Activated CD4-positive, alpha-beta T cell treated with anti-CD3 and anti-CD28 coated beads, Interleukin-2, Interleukin-6, amounts not matched to agents 100 ng/mL and 50 ng/mL, durations not matched to agents 16 hours and 8 hours (primary cell): ENCODE measurements at regions not wholly inside any gene's neighbourhood (a gene's known extent, or its start where the extent isn't known, plus 50 kb on each side); places are given as distances from the start of the nearest gene placed in this dataset.
"Not testable (repeated sequence)": the region's sequence is repeated elsewhere in the genome, so short reads cannot be mapped to it uniquely, and the experiment has no call there.

Experiments used
- DNase-seq: peaks from one replicate; pipeline ENCODE4 v3.0.0-alpha.2; 2020

DNA sequence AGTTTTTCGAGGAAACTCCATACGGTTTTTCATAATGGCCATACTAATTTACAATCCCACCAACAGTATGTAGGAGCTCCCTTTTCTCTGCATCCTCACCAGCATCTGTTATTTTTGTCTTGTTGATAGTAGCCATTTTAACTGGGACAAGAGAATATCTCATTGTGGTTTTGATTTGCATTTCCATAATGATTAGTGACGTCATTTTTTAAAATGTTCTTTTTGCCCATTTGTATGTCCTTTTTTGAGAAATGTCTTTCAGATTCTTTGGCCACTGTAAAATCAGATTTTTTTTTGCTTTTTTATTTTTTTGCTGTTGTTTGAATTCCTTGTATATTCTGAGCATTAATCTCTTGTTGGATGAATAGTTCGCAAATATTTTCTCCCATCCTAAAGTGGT is 243.9 kb downstream of the TRIML1 start:
- DNase-seq = no peak

DNA sequence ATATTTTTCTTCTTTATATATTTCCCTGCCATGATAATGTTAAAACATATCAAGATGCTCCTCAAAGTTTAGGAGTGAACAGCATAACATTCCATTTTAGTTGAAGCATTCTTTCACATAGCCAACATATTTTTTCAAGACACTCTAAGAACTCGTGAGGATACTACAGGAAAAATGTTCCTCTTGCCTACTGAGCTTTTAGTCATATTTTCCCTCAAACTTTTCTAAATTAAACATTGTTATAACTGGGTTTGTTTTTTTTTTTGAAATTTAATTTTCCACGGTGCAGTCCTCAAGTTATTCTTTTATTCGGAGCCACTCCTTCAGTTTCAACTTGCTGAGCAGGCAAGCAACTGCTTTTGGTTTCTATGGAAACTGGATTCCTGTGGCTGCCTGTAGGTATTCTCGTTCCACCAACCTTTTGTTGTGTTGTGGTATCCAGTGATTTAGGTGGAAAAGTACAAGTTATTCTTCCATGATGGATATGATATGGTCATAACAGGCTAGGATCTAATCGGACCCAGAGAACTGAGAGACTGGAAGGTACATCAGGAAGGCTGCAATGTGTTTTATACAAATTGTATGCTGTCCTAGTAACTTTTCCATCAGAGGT is 248.0 kb downstream of the TRIML1 start:
- no peak for DNase-seq

DNA sequence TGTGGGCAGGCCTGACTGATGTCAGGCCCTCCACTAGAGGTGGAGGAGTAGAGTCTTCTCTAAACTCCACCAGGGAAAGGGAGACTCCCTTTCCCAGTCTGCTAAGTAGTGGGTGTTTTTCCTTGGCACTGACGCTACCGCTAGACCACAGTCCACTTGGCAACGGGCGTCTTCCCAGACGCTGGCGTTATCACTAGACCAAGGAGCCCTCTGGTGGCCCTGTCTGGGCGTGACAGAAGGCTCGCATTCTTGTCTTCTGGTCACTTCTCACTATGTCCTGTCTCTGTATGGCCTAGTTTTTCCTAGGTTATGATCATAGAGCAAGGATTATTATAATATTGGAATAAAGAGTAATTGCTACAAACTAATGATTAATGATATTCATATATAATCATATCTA is 252.1 kb downstream of the TRIML1 start:
- DNase-seq = not testable (repeated sequence)

DNA sequence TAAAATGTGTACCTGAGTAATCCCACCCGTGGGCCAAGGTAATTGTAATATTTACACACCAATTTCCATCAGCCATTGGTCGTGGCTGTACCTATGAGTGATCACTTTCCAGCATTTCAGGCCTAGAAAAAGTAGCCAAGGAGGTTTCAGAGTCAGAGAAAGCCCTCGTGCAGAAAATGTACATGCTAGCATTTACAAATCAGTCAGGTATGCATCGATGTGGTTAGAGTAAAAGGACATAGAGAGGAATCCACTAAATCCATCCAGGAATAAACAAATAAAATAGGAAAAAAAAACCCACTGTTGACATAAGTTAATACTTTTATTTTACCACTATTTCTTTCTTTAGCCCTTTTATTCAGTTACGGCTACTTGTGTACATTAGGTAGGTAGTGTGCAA is 256.8 kb downstream of the TRIML1 start:
- no peak for DNase-seq

DNA sequence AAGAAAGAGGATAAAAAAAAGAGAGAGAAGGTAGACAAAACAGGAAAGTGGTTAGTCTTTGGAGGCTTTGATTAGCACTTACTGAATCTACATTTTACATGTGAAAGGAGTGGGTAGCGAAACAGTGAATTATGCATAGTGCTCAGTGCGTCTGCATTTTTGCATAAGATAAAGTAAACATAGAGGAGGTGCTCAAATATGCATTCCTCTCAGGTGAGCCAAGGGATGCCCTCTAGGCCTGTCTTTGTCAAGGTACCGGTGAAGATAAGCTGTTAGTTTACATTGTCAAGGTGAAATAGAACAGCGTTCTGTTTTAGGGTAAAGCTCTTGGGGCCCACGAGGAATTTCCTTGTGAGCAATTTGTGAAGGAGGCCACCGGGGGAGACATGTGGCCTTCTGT is 260.6 kb downstream of the TRIML1 start:
- no peak for DNase-seq

DNA sequence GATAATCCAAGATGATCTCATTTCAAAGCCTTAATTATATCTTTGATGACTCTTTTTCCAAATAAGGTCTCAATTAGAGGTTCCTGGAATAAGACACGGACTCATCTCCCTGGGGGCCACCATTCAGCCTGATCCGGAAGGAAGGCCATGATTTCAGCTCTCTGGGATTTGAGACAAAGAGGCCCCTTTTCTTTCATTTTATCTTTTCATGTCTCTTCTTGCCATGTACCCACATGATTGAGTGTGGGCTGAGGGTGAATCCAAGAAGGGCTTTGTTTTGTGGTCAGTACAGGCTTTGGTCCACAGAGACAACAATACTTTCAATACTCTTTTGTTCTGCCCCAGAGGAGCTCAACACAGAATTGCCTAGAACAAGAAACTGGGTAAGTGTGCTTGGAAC is 261.2 kb downstream of the TRIML1 start:
- no peak for DNase-seq

DNA sequence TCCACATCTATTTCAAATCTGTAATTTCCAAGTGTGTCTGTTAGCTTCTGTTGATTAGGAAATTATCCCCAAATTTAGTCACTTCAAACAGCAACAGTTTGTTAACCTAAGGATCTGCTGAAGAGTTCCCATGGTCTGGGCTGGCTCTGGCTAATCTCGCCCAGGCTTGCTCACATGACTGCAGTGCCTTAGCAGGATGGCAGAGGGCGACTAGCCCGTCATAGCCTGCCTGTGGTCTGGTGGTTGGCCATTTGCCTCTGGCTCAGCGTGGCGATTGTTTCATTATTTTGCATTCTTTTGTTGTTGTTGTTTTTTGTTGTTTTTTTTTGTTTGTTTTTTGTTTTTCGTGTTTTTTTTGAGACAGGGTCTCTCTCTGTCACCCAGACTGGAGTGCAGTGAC is 264.0 kb downstream of the TRIML1 start:
- DNase-seq = no peak

DNA sequence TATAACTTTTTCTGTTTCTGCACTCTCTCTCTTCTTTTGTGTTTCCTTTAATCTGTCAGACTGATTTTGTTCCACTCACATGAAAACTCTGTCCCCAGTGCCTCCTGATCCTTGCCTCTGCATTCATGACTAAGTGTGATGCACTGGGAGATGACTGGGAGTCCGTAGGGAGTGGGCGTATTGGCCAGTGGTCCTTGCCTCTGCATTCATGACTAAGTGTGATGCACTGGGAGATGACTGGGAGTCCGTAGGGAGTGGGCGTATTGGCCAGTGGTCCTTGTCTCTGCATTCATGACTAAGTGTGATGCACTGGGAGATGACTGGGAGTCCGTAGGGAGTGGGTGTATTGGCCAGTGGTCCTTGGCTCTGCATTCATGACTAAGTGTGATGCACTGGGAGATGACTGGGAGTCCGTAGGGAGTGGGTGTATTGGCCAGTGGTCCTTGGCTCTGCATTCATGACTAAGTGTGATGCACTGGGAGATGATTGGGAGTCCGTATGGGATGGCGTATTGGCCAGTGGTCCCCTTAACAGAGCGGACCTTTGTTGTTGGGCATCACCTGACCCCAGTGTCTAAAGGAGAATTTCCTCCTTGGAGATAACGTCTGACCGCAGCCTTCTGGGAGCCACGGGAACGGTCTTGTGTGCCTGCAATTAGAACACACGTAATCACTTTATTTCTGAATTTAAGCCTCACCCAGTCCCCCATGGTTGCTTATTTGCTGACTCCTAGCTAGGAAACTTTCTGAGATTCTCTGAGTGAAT is 266.0 kb downstream of the TRIML1 start:
- DNase-seq = not testable (repeated sequence)

DNA sequence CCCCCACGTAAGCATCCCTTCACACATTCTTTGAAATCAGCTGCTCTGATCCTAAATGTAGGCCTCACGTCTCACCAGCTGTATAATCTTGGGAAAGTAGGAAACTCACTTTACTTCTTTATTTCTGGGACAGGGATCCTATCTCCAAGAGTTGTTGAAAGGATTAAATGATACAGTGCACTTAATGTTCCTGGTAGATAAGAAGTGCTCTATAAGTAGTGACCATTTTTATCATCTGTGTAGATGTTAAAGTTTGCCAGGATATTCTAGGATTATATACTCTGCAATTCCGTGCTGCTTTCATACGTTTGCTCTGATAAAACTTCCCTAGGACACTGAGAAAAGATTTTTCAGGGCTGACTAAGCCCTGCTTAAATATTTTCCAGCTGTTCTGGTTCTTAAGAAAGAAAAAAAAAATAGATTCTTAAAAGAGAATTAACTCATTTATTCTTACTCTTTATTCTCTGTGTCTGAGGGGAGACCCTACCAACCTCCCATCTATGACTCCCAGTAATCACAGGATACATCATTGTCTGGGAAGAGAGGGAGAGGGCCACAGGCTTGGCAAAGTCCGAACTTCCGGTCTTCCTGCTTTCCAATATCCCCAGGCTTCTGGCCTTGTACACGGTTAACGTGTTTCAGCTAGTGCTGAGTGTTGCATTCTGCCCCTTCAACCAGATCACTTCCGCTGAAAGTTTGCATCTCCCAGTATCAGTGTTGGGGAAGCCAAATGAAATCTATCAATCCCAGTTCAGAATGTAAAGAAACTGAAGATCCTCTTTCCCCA is 269.2 kb downstream of the TRIML1 start:
- no peak for DNase-seq

DNA sequence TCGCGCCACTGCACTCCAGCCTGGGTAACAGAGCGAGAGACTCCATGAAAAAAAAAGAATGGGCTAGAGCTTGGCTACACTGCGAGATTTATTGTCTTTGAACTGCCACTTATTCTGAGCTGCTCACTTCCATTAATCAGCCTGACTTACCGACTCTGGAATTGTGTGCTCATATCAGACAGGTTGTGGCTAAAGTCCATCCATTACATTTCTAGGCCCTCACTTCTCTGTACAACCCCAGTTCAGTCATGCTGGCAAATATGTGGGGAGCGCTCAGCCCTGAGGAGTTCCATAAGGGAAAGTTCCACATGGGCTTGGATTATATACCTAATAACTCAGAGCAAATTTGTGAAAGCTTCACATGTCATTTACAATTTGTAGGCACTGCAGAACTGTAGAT is 270.6 kb downstream of the TRIML1 start:
- DNase-seq = no peak

DNA sequence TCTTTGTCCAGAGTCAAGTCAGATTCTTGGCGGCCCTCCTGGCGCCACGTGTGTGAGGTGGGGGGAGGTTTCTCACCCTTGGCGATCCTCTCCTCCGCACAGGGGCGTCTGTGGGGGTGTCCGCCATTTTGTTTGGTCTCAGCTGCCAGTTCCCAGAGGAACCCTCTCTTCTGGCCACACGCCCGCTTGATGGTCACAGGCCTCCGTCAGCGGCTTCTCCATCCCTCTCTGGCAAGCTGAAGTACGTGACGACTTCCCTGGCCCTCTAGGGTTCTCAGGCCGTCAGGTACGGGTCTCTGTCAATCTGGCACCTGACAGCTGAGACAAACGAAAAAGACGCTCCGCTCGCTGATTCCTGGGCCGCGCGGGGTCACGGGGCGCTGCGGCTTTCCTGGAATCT is 272.6 kb downstream of the TRIML1 start:
- DNase-seq = no peak

DNA sequence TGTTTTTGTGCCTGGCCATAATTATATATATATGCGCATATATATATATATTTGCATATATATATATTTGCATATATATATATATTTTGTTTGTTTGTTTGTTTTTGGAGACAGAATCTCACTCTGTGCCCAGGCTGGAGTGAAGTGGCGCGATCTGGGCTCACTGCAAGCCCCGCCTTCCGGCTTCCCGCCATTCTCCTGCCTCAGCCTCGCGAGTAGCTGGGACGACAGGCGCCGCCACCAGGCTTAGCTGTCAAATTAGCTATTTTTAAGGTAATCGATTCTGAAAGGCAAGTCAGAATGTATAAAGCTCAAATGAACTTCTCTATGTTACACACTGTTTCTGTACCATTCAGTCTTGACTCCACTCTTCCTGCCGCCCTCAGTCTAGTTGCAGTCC is 273.3 kb downstream of the TRIML1 start:
- no peak for DNase-seq

DNA sequence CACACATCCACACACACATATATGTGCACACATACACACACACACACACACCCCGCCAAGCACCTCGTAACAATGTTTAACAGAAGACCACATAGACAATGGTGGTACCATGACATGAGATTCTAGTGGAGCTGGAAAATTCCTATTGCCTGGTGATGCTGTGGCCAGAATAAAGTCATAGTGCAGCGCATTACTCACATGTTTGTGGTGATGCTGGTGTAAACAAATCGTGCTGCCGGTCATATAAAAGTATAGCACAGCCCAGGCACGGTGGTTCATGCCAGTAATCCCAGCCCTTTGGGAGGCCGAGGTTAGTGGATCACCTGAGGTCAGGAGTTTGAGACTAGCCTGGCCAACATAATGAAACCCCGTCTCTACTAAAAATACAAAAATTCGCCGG is 275.2 kb downstream of the TRIML1 start:
- no peak for DNase-seq

DNA sequence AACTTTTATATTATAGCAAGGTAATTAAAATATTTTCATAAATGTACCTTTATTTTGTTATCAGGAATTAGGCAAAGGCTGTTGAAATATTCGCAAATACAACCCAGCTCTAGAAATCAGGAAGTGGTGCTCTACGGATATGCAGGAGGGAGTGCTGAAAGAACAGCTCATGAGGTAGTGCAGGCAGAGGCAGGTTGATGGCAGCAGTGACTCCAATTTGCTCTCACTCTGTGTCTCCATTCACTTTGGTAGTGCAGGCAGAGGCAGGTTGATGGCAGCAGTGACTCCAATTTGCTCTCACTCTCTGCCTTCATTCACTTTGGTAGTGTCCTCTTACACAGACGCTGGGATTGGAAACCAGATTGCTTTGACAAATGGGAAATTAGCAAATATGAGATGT is 277.9 kb downstream of the TRIML1 start:
- DNase-seq = no peak

DNA sequence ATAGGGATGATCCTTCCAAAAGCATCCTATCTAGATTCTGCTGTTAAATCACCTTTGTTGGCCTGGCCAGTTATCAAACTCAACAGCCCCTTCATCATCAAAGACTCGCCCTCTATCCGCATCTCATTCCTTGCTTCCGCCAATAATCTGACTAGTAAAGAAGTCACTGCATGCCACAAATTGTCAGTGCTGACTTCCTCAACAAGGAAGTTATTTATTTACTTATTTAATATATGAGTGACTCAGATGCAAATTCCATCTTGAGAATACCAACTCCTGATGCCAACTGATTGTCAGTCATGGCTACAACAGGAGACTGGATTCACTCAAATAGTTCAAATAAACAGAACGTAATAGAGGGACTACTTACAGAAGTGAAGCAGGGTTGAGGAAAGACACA is 283.8 kb downstream of the TRIML1 start:
- no peak for DNase-seq

DNA sequence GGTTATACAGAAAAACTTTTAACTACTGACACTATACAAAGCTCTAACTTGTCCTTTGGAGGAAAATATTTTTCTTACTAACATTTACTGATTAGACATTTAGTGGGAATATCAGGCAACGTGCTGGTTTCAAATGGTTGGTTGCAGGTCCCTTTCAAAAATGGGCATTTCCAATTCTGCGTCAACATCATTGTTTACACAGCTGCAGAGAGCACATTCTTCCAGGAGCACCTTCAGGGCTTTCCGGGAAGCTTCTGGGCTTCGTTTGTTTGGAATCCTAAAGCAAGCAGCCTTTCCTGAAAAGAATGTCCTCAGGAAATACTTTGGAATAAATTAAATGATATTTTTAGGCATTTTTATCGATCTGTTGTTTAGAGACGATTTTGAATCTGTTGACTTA is 289.7 kb downstream of the TRIML1 start:
- no peak for DNase-seq

DNA sequence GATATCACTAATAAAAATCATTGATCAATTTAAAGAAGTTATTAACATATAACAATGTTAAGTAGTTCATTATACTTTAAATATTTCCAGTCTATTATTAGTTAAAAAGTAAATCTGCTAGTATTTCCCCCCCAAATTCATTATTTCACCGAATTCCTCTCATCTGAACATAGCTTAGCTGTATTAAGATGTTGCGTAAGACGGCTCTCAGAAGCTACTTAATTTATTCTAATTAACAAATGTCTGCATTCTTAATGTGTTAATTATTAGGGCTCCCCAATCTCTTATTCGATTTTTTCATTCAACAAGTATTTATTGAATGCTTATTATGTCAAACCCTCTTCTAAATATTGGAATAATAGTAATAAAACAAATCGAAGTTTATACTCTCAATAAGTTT is 290.7 kb downstream of the TRIML1 start:
- DNase-seq = no peak

DNA sequence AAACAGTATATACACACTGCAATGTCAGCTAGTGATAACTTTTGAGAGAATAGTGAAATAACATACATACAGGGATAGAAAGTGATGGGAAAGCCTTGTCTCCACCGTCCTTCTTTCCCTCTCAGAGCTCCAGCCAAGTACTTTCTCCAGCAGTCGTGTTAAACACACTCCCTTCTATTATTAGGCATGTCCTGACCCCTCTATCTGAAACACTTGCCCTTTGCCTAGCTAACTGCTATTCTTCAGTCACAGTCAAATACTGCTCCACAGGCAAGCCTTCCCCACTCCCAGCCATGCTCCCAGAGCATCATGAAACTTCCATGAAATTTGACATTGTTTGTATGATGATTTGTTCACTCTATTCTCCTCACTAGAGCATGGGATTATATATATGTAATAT is 291.1 kb downstream of the TRIML1 start:
- DNase-seq = no peak

DNA sequence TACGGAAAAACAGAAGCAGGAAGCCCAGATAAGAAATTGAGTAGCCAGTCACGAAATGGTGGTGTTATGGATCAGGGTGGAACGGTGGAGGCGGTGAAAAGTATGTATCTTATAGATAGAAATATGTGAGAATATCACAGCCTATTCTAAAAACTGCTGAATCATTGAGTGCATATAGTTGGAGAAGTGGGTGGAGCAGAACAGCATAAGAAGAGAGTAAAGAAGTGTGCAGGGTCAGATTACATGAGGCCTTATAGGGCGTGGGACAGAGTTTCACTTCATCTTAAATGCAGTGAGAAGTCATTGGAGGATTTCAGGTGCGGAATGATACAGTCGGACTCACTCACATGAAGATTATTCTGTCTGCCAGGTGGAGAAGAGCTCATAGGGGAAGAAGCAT is 293.1 kb downstream of the TRIML1 start:
- no peak for DNase-seq

DNA sequence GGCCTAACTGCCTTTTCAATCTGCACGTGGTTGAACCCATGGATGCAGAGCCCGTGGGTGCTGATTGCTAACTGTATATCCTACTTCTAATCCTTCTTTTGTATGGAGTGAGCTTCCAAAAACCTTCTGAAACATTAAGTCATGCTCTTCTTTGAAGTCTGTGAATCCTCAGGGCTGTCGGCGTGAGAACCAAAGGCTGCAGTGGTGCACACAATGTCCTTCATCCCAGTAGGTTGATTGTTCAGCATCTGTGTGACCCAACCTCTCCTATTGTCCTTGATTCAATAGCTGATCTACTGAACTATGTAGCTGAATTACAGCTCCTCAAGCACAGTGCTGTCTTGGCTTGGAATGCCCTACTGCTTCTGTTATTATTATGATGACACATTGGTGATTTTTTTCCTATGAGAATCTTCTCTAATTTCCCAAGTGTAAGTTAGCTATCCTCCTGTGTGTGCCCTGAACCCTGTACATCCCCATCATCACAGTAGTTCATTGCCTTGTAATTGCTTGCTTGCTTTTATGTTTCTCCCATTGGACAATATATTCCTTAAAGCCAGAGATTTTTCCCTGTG is 294.6 kb downstream of the TRIML1 start:
- DNase-seq = no peak

DNA sequence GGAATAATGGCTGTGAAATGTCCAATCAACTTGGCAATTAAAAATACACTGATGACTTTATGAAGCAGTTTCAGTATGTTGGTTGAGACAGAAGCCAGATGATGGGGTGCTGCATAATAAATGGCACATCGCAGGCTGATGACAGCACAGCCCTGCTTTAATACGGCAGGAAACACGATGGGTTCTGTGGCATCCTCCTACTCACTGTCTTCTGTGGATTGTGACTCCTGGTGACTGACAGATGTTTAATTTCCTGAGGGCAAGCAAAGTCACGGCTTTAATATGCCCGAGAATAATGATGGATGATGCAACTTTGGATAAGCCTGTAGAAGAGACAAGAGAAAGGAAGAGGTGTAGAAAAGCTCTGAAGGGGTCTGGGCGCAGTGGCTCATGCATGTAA is 295.4 kb downstream of the TRIML1 start:
- no peak for DNase-seq

DNA sequence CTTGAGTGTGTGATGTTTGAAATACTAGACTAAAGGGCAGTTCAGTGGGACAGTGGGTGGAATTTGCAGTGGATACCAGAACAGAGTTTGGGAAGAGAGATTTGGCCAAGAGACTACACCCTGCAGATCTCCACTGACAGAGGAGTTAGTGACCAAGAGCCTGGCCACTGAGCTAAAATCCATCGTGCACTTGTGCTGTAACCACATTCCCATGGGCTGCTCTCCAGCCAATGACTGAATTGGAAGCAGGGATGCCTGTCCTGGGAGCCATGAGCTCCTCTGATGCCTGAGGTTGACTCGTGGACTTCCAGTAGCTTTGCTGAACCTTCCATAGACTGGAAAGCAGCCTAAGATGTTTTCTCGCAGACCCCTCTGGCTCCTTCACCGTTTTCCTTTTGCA is 296.1 kb downstream of the TRIML1 start:
- no peak for DNase-seq

DNA sequence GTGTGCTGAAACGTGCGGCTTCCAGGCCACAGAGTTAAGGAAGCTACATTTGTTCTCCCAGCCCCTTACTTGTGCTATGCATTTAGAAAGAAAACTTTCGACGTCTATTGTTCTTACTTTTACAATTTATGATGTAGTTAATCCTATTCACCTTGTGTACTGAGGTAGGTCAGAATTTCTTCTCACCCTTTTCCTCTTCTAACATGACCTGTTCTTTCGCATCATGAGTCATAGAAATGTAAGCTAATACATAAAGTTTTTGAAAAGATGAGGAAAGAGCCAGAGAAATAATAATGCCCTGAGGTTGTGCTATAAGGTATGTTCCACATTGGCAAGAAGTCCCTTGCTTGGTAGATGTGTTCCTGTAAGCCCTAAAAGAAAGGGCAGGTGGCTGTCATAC is 298.3 kb downstream of the TRIML1 start:
- DNase-seq = no peak

DNA sequence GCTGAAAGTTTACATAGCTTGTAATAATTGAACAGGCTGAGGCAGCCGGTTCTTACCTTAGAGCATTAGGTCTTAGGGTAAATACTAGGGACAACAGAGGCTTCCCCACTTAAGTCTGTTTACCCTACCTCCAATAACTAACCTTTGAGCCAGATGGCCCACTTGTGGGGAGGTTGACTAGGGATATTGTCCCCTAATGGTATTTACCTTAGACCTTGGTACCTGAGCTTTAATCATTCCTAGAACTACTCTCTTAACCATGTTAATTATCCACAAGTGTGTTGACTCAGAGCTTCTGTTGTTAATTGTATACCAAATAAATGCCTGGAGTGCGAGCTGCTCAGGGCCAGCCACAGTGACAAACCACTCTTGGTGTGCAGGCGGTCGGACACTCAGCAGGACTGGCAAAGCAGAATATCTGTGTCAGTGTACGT is 299.2 kb downstream of the TRIML1 start:
- not testable (repeated sequence) for DNase-seq
